Upper lobe of right lung (tissue), 1 donor: ENCODE measurements at regions not wholly inside any gene's neighbourhood (a gene's known extent, or its start where the extent isn't known, plus 50 kb on each side); places are given as distances from the start of the nearest gene placed in this dataset.
"Not testable (repeated sequence)": the region's sequence is repeated elsewhere in the genome, so short reads cannot be mapped to it uniquely, and the experiment has no call there.

Experiments
- ATAC-seq: fragments of 200-7000 bp; cut with Tn5 transposase; one replicate; pipeline ENCODE4 v1.9.1; 2020; ENCODE audit warnings: mild to moderate bottlenecking, moderate library complexity
- DNase-seq: peaks from one replicate; pipeline ENCODE4 v3.0.0-alpha.2; 2020
- H3K27ac ChIP-seq: fragments of 200-600 bp; one replicate; pipeline ENCODE4 v1.8.0; 2022
- H3K27me3 ChIP-seq: fragments of 200-600 bp; one replicate; pipeline ENCODE4 v1.8.0; 2022; ENCODE audit warnings: mild to moderate bottlenecking
- H3K36me3 ChIP-seq: fragments of 200-600 bp; one replicate; pipeline ENCODE4 v1.8.0; 2022
- H3K4me1 ChIP-seq: fragments of 200-600 bp; one replicate; pipeline ENCODE4 v1.8.0; 2022
- H3K4me3 ChIP-seq: fragments of 200-600 bp; one replicate; pipeline ENCODE4 v1.8.0; 2022; ENCODE audit warnings: mild to moderate bottlenecking
- H3K9me3 ChIP-seq: fragments of 200-600 bp; one replicate; pipeline ENCODE4 v1.8.0; 2022
- intact Hi-C: fragments of 100-400 bp; cut with DNase I; formaldehyde crosslinking; loops from one replicate; pipeline ENCODE4 v1.11.0; 2022
- TF ChIP-seq, protein P1 (sequence below): fragments of 200-600 bp; IDR thresholded peaks from one replicate; pipeline ENCODE4 v1.8.0; 2022; ENCODE audit warnings: antibody characterized with exemption
- donor health status: DM: no; HTN: yes; CAD: no; lungs with severe emphysema.

DNA sequence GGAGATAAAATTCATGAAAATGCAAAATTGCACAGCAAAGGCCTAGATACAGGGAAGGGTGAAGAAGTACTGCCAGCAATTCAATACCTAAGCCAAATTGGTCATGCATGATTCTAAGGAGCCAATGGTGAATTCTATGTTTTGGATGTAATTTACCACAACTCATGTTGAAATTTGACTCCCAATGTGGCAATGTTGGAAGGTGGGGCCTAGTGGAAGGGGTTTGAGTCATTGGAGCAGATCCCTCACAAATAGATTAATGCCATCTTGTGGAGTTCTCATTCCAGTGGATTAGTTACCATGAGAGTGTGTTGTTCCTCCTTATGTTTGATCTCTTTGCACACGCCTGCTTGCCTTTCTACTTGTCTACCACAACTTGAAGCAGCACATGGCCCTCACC is 194.0 kb upstream of the ALG10 start:
- Histone ChIP-seq H3K27ac (no peak overlapping the region), H3K36me3 (no peaks in the 10 kb centered on the region), H3K9me3 (no peaks in the 10 kb centered on the region), H3K27me3 (no peaks in the 10 kb centered on the region), H3K4me3 (no peak overlapping the region), H3K4me1 (no peaks in the 10 kb centered on the region)
- no peak for DNase-seq
- intact Hi-C loops: no loop called here
- TF ChIP-seq, protein P1, sequence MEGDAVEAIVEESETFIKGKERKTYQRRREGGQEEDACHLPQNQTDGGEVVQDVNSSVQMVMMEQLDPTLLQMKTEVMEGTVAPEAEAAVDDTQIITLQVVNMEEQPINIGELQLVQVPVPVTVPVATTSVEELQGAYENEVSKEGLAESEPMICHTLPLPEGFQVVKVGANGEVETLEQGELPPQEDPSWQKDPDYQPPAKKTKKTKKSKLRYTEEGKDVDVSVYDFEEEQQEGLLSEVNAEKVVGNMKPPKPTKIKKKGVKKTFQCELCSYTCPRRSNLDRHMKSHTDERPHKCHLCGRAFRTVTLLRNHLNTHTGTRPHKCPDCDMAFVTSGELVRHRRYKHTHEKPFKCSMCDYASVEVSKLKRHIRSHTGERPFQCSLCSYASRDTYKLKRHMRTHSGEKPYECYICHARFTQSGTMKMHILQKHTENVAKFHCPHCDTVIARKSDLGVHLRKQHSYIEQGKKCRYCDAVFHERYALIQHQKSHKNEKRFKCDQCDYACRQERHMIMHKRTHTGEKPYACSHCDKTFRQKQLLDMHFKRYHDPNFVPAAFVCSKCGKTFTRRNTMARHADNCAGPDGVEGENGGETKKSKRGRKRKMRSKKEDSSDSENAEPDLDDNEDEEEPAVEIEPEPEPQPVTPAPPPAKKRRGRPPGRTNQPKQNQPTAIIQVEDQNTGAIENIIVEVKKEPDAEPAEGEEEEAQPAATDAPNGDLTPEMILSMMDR: no peak
- ATAC-seq: no peak

DNA sequence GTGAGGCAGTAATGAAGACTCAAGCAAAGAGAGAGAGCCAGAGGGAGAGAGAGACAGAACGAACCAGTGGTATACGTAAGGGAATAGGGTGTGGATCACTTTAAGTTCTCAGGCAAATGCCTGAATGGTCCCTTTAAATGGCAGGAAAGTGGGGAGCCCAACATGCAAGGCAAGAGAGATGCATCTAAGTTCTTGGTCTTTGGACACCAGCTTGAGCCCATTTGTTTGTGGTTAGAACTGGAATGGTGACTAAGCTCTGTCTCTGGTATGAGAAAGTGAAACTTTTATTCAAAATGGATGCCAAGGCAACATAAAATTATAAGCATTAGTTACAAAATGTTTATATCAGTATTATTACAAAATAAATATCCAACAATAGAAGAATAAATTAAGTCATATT is 192.2 kb upstream of the ALG10 start:
- H3K36me3 ChIP-seq: no peaks in the 10 kb centered on the region
- intact Hi-C loops: no loop called here
- H3K27ac ChIP-seq: no peak overlapping the region
- ATAC-seq (no peak), DNase-seq (no peak)
- no peaks in the 10 kb centered on the region for H3K27me3 ChIP-seq
- H3K4me3 ChIP-seq: no peak overlapping the region
- H3K4me1 ChIP-seq: no peaks in the 10 kb centered on the region
- H3K9me3 ChIP-seq: no peaks in the 10 kb centered on the region
- TF ChIP-seq, protein P1: no peak

DNA sequence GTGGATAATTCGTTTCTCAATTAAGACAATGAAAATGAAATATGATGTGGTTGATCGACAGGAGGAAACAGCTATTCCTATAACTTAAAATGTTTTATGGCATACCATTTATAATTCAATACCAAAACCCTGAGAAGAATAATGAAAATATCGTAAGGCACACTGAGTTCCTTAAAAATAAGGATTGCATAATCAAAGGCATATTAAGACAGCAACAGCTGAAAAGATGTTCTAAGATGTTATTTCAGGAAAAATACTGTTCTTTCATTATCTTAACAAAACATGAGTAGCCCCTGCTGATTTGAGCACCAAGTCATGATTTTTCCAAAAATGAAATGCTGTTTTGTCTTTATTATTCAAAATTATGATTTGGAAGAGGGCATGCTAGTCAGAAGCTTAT is 189.4 kb upstream of the ALG10 start:
- ATAC-seq: no peak

DNA sequence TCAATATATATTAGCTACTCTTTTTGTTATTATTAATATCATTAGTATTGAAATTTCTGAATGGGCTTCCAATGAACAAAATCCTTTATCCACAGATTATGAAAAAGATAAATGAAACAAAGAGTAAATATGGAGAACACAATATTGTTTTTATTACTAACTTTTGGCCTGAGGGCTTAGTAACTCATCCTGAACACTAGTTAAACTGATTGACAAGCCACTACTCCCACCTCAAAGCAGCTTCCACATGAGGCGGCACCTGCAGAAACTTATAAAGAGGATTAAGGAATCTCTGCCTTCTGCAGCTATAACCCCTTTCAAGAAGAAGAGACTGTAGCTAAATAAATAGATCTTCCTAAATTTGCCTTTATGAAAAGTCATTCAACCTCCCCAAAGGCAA is 187.6 kb upstream of the ALG10 start:
- Histone ChIP-seq H3K4me3 (no peak overlapping the region), H3K27ac (no peak overlapping the region), H3K4me1 (no peaks in the 10 kb centered on the region), H3K9me3 (no peaks in the 10 kb centered on the region), H3K27me3 (no peaks in the 10 kb centered on the region), H3K36me3 (no peaks in the 10 kb centered on the region)
- no peak for DNase-seq
- TF ChIP-seq, protein P1: no peak
- intact Hi-C loops: no loop called here
- ATAC-seq: no peak

More for the DNA sequence above, 189.4 kb upstream of the ALG10 start:
- intact Hi-C loops: no loop called here
- Histone ChIP-seq H3K4me1 (no peaks in the 10 kb centered on the region), H3K36me3 (no peaks in the 10 kb centered on the region), H3K27ac (no peak overlapping the region), H3K27me3 (no peaks in the 10 kb centered on the region), H3K9me3 (no peaks in the 10 kb centered on the region), H3K4me3 (no peak overlapping the region)
- TF ChIP-seq, protein P1: no peak
- no peak for DNase-seq

DNA sequence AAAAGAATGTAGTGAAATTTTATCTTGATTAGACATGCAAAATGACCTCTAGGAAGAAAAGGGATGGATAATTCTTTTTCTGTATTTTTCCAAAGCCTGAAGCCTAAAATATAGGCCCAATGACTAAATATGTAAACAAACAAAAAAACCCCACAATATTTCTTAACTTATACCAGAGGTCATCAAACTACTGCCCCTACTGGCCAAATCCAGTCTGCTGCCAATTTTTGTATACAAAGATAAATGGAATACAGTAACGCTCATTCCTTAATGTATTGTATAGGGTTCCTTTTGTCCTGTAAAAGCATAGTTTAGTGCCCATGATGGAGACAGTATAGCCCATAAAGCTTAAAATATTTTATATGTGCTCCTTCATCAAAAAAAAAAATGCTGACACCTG is 145.7 kb upstream of the ALG10 start:
- TF ChIP-seq, protein P1: no peak
- Histone ChIP-seq H3K4me1 (no peaks in the 10 kb centered on the region), H3K9me3 (peaks cover 4% of the 10 kb centered on the region), H3K27ac (no peak overlapping the region), H3K27me3 (no peaks in the 10 kb centered on the region), H3K36me3 (no peaks in the 10 kb centered on the region), H3K4me3 (no peak overlapping the region)
- ATAC-seq: no peak
- no peak for DNase-seq
- intact Hi-C loops: no loop called here

DNA sequence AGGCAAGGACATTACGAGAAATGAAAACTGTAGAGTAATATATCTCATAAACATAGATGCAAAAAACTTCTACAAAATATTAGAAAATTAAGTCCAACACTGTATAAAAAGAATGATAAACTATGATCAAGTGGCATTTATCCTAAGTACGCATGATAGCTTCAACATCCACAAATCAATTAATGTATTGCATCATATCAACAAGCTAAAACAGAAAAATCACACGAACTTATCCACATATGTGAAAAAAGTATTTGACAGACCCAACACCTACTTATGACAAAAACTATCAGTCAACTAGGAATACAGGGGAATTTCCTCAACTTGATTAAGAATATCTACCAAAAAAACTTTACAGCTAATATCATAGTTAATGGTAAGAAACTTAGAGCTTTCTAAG is 129.9 kb upstream of the ALG10 start:
- no peaks in the 10 kb centered on the region for H3K27me3 ChIP-seq
- H3K9me3 ChIP-seq: no peaks in the 10 kb centered on the region
- intact Hi-C loops: no loop called here
- H3K4me1 ChIP-seq: no peaks in the 10 kb centered on the region
- H3K27ac ChIP-seq: no peak overlapping the region
- H3K4me3 ChIP-seq: no peak overlapping the region
- DNase-seq (no peak), ATAC-seq (no peak)
- no peaks in the 10 kb centered on the region for H3K36me3 ChIP-seq
- TF ChIP-seq, protein P1: no peak

DNA sequence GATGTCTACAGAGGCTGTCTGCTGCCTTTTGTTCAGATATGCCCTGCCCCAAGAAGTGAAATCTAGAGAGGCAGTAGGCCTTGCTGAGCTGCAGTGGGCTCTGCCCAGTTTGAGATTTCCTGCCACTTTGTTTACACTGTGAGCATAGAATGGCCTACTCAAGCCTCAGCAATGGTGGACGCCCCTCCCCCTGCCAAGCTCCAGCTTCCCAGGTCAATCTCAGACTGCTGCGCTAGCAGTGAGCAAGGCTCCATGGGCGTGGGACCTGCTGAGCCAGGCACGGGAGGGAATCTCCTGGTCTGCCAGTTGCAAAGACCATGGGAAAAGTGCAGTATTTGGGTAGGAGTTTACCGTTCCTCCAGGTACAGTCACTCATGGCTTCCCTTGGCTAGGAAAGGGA is 101.8 kb upstream of the ALG10 start:
- ATAC-seq, DNase-seq, H3K4me3 ChIP-seq, H3K27me3 ChIP-seq, H3K36me3 ChIP-seq, H3K9me3 ChIP-seq, H3K4me1 ChIP-seq, intact Hi-C loops, H3K27ac ChIP-seq: not testable (repeated sequence)
